ENCODE measurements at regions not wholly inside any gene's neighbourhood (a gene's known extent, or its start where the extent isn't known, plus 50 kb on each side); places are given as distances from the start of the nearest gene placed in this dataset.

- Histone ChIP-seq H3K4me2 (ENCODE audit: low read length) (no peak overlapping the region), H2AFZ (ENCODE audit: low read depth, low read length, poor library complexity, severe bottlenecking) (no peak overlapping the region), H3K79me2 (ENCODE audit: insufficient read depth, low read length) (no peaks in the 10 kb centered on the region), H3K36me3 (ENCODE audit: control insufficient read depth in 1 of 2, insufficient read depth in 2 of 2, low read length in 2 of 2) (no peaks in the 10 kb centered on the region), H3K9me2 (ENCODE audit: insufficient read depth) (no peaks in the 10 kb centered on the region), H3K27ac (ENCODE audit: low read depth, low read length) (no peak overlapping the region), H3K9ac (ENCODE audit: low read length) (no peak overlapping the region), H3K27me3 (ENCODE audit: insufficient read depth, low read length) (peaks cover 8% of the 10 kb centered on the region; the same call in 1 of the 2 replicates), H3K9me3 (ENCODE audit: control insufficient read depth in 1 of 2, insufficient read depth in 1 of 2, low read depth in 1 of 2, low read length in 2 of 2) (no peaks in the 10 kb centered on the region), H3K4me3 (replicated peaks in 1 of 2; ENCODE audit: low read depth in 1 of 2, low read length in 2 of 2) (no peak overlapping the region), H3K4me1 (ENCODE audit: control insufficient read depth in 1 of 2, insufficient read depth in 2 of 2, low read length in 2 of 2) (no peaks in the 10 kb centered on the region), H4K20me1 (ENCODE audit: insufficient read depth) (no peaks in the 10 kb centered on the region)
- no TSS peak for BruUV-seq (replicated peaks)
- ATAC-seq (no peak), DNase-seq (ENCODE audit: low read depth, low spot score) (no peak)
- ChIA-PET RAD21 (ENCODE audit: low non-redundant PET in 1 of 2, low total read pairs in 2 of 2, uncharacterized antibody in 2 of 2, unreplicated experiment in 2 of 2) (no interaction called here), POLR2A (no interaction called here), CTCF (interaction anchor here (0.7 kb wide), 1 partner anchor 10 kb away, joined by 3 read pairs; no protein-coding TSS in a partner anchor)
- intact Hi-C loops (cut with micrococcal nuclease), result no loop called here
- TF ChIP-seq SIN3A (IDR thresholded peaks at IDR 0.05; ENCODE audit: low read depth) (no peak), TCF7L2 (IDR thresholded peaks at IDR 0.05; ENCODE audit: borderline replicate concordance, extremely low read depth, insufficient read depth, insufficient read length) (no peak), EZH2 (IDR thresholded peaks at IDR 0.05) (no peak), SRF (IDR thresholded peaks at IDR 0.05; ENCODE audit: low read depth) (no peak), JUND (IDR thresholded peaks at IDR 0.05) (no peak), ZBTB33 (IDR thresholded peaks at IDR 0.05; ENCODE audit: extremely low read depth, insufficient replicate concordance, low read length) (no peak), CBX3 (IDR thresholded peaks at IDR 0.05; ENCODE audit: low read depth) (no peak), FOSL1 (IDR thresholded peaks at IDR 0.05; ENCODE audit: low read depth) (no peak), REST (IDR thresholded peaks at IDR 0.05; ENCODE audit: low read depth) (no peak), EGR1 (IDR thresholded peaks at IDR 0.05; ENCODE audit: low read depth) (no peak), RAD21 (IDR thresholded peaks at IDR 0.05; ENCODE audit: low read depth) (no peak), POLR2A (IDR thresholded peaks at IDR 0.05; ENCODE audit: borderline replicate concordance, extremely low read depth, insufficient read depth, insufficient read length) (no peak), MAX (IDR thresholded peaks at IDR 0.05) (no peak), ELF1 (IDR thresholded peaks at IDR 0.05; ENCODE audit: borderline replicate concordance, low read depth) (no peak), SP1 (IDR thresholded peaks at IDR 0.05; ENCODE audit: low read depth) (no peak), YY1 (IDR thresholded peaks at IDR 0.05; ENCODE audit: extremely low read depth, insufficient replicate concordance, low read depth, low read length) (no peak), CTCF (IDR thresholded peaks at IDR 0.05 in 2 of 3, conservative IDR thresholded peaks at IDR 0.05 in 1 of 3; ENCODE audit: borderline replicate concordance in 1 of 3, insufficient read depth in 1 of 3, low read depth in 2 of 3, low read length in 2 of 3) (no peak), ATF3 (IDR thresholded peaks at IDR 0.05) (no peak)
Measured at GRCh38 chr22:22161924-22162851, 82.4 kb upstream of the VPREB1 start.
